DMS153 treated with DMSO at 0.1 percent for 48 hours (cell line): ENCODE measurements at regions not wholly inside any gene's neighbourhood (a gene's known extent, or its start where the extent isn't known, plus 50 kb on each side); places are given as distances from the start of the nearest gene placed in this dataset.
"Not testable (repeated sequence)": the region's sequence is repeated elsewhere in the genome, so short reads cannot be mapped to it uniquely, and the experiment has no call there.

Experiments used
- DNase-seq: peaks from one replicate; lab custom pipeline; 2025; ENCODE audit not compliant: unreplicated experiment; lab: John Stamatoyannopoulos, UW

- DNase-seq: not testable (repeated sequence)
Measured at GRCh38 chr6:15907220-15907913, 221.5 kb upstream of the MYLIP start.

GRCh38 chr6:15906420-15907016, 222.4 kb upstream of the MYLIP start:
- no peak for DNase-seq

GRCh38 chr6:15905488-15906419, 223.1 kb upstream of the MYLIP start:
- DNase-seq: no peak

- no peak for DNase-seq
Measured at GRCh38 chr6:15904651-15905376, 224.1 kb upstream of the MYLIP start.

- DNase-seq: no peak
Measured at GRCh38 chr6:15901141-15902115, 227.5 kb upstream of the MYLIP start.

GRCh38 chr6:15898693-15899092, 230.2 kb upstream of the MYLIP start:
- no peak for DNase-seq

- no peak for DNase-seq
Measured at GRCh38 chr6:15897063-15897876, 231.6 kb upstream of the MYLIP start.

GRCh38 chr6:15894973-15895725, 232.3 kb upstream of the DTNBP1 start:
- DNase-seq: no peak

GRCh38 chr6:15893556-15894253, 230.9 kb upstream of the DTNBP1 start:
- no peak for DNase-seq

- no peak for DNase-seq
Measured at GRCh38 chr6:15892369-15892768, 229.5 kb upstream of the DTNBP1 start.

GRCh38 chr6:15888798-15889772, 226.3 kb upstream of the DTNBP1 start:
- DNase-seq: no peak

GRCh38 chr6:15887491-15888461, 224.9 kb upstream of the DTNBP1 start:
- DNase-seq: no peak

GRCh38 chr6:15885624-15886023, 222.8 kb upstream of the DTNBP1 start:
- no peak for DNase-seq

GRCh38 chr6:15883593-15883992, 220.8 kb upstream of the DTNBP1 start:
- not testable (repeated sequence) for DNase-seq

GRCh38 chr6:15882915-15883314, 220.1 kb upstream of the DTNBP1 start:
- DNase-seq: no peak
